ENCODE measurements at regions not wholly inside any gene's neighbourhood (a gene's known extent, or its start where the extent isn't known, plus 50 kb on each side); places are given as distances from the start of the nearest gene placed in this dataset.

GRCh38 chr2:57386305-57386704 lies 660.3 kb upstream of the VRK2 start:
- ATAC-seq = no peak
- TF ChIP-seq ARNTL (CRISPR knock-in tag; IDR thresholded peaks at IDR 0.05; ENCODE audit: borderline replicate concordance, low read depth) (no peak), PPARA (CRISPR knock-in tag; IDR thresholded peaks at IDR 0.05; ENCODE audit: borderline replicate concordance) (no peak), OSR1 (CRISPR knock-in tag; IDR thresholded peaks at IDR 0.05) (no peak), POU6F1 (CRISPR knock-in tag; IDR thresholded peaks at IDR 0.05; ENCODE audit: borderline replicate concordance, low read depth) (no peak), ZNF8 (CRISPR knock-in tag; IDR thresholded peaks at IDR 0.05) (no peak), ZFP3 (CRISPR knock-in tag; IDR thresholded peaks at IDR 0.05) (no peak), RARB (CRISPR knock-in tag; IDR thresholded peaks at IDR 0.05) (no peak), ZFP30 (CRISPR knock-in tag; IDR thresholded peaks at IDR 0.05) (no peak), TOX (CRISPR knock-in tag; IDR thresholded peaks at IDR 0.05; ENCODE audit: borderline replicate concordance) (no peak), ISL1 (CRISPR knock-in tag; IDR thresholded peaks at IDR 0.05) (no peak)
- TF ChIP-seq, protein P1, sequence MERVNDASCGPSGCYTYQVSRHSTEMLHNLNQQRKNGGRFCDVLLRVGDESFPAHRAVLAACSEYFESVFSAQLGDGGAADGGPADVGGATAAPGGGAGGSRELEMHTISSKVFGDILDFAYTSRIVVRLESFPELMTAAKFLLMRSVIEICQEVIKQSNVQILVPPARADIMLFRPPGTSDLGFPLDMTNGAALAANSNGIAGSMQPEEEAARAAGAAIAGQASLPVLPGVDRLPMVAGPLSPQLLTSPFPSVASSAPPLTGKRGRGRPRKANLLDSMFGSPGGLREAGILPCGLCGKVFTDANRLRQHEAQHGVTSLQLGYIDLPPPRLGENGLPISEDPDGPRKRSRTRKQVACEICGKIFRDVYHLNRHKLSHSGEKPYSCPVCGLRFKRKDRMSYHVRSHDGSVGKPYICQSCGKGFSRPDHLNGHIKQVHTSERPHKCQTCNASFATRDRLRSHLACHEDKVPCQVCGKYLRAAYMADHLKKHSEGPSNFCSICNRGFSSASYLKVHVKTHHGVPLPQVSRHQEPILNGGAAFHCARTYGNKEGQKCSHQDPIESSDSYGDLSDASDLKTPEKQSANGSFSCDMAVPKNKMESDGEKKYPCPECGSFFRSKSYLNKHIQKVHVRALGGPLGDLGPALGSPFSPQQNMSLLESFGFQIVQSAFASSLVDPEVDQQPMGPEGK (CRISPR knock-in tag; IDR thresholded peaks at IDR 0.05; ENCODE audit: borderline replicate concordance) = no peak

DNA sequence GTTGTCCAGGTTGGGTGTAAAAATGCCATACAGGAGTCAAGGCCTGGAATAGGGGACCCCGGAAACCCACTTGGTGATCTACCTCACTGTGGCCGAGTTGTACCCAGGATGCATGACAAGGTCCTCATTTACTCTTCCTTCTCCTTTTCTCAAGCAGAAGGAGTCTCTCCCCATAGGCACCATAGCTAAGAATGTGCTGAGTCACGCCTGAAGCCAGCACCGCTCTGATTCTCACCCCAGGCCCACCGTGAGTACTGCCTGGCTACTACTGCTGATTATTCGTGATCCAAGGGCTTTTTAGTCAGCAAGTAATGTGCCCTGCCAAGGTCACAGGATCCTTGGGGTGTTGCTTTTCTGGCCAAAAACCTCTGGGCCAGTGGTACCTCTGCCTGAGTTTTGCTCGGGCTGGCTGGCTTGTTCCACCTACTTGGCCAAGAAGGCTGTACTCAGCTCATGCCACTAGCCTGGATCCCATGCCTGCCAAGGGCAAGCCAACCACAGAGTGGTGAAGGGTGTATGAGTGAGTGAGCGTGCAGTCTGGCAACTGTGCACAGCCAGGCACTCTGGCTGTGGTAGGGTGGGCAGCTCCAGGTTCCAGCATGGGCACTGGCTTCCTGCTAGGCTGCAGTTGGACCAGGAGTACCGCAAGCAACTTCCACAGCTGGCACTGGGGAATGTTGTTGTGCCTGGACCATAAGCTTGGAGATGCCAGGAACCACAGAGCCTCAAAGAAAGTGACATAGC lies 650.1 kb upstream of the VRK2 start:
- no peak for TF ChIP-seq TOX (CRISPR knock-in tag; IDR thresholded peaks at IDR 0.05; ENCODE audit: borderline replicate concordance)
- TF ChIP-seq ZNF8 (CRISPR knock-in tag; IDR thresholded peaks at IDR 0.05) = no peak
- no peak for TF ChIP-seq ARNTL (CRISPR knock-in tag; IDR thresholded peaks at IDR 0.05; ENCODE audit: borderline replicate concordance, low read depth)
- TF ChIP-seq ZFP30 (CRISPR knock-in tag; IDR thresholded peaks at IDR 0.05) = no peak
- TF ChIP-seq ZFP3 (CRISPR knock-in tag; IDR thresholded peaks at IDR 0.05) = no peak
- TF ChIP-seq ISL1 (CRISPR knock-in tag; IDR thresholded peaks at IDR 0.05) = no peak
- TF ChIP-seq, protein P1 (CRISPR knock-in tag; IDR thresholded peaks at IDR 0.05; ENCODE audit: borderline replicate concordance) = no peak
- no peak for TF ChIP-seq GLIS3 (CRISPR knock-in tag; IDR thresholded peaks at IDR 0.05)
- no peak for TF ChIP-seq OSR1 (CRISPR knock-in tag; IDR thresholded peaks at IDR 0.05)
- TF ChIP-seq RARB (CRISPR knock-in tag; IDR thresholded peaks at IDR 0.05) = no peak
- no peak for TF ChIP-seq CSRNP3 (CRISPR knock-in tag; IDR thresholded peaks at IDR 0.05)
- TF ChIP-seq CREB5 (CRISPR knock-in tag; IDR thresholded peaks at IDR 0.05; ENCODE audit: low read depth) = no peak
- TF ChIP-seq PPARA (CRISPR knock-in tag; IDR thresholded peaks at IDR 0.05; ENCODE audit: borderline replicate concordance) = no peak
- no peak for TF ChIP-seq POU6F1 (CRISPR knock-in tag; IDR thresholded peaks at IDR 0.05; ENCODE audit: borderline replicate concordance, low read depth)
- TF ChIP-seq ZC3H10 (CRISPR knock-in tag; IDR thresholded peaks at IDR 0.05) = no peak
- ATAC-seq = no peak

DNA sequence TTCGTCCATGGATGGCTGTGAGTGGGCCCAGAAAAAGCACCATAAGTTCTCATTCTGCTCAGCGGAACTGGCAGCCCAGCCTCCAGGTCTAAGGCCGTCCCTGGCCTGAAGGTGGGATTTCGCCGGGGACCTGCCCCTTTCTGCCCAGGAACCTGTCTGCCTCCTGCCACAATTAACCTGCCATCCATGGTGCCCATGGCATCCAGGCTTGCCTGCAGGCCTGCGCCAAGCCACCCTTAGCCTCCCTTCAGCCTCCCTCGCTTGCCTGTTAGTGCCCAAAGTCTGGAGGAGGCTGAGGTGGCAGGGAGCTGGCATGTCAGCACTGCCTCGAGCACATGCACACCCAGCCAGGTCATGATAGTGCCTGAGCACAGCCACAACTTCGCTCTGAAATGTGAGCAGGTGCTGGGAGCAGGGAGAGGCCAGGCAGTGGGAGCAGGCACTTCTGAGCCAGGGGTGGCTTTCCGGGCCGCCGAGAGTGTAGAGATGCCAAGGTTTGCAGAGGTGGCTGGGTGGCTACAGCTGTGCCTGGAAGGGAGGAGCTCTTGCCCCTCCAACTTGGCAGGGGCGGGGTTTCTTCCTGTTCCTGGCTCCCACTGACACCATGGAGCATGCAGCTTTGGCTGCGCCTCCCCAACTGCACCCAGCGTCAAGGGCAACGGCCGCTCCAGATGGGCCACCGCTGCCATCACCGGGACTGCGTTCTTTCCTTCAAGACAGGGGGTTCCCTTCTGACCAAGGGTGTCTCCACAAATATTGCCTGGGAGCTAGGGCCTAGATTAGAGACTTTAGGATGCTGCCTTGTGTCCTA lies 648.9 kb upstream of the VRK2 start:
- no peak for ATAC-seq
- TF ChIP-seq PPARA (CRISPR knock-in tag; IDR thresholded peaks at IDR 0.05; ENCODE audit: borderline replicate concordance) (no peak), GLIS3 (CRISPR knock-in tag; IDR thresholded peaks at IDR 0.05) (no peak), CSRNP3 (CRISPR knock-in tag; IDR thresholded peaks at IDR 0.05) (no peak)
- TF ChIP-seq, protein P1 (CRISPR knock-in tag; IDR thresholded peaks at IDR 0.05; ENCODE audit: borderline replicate concordance) = no peak

Measured in SK-N-SH treated with all-trans-retinoic acid at 6 μM for 48 hours (cell line).